Astrocyte of the spinal cord (primary cell): ENCODE measurements at regions not wholly inside any gene's neighbourhood (a gene's known extent, or its start where the extent isn't known, plus 50 kb on each side); places are given as distances from the start of the nearest gene placed in this dataset.
"Not testable (repeated sequence)": the region's sequence is repeated elsewhere in the genome, so short reads cannot be mapped to it uniquely, and the experiment has no call there.

Experiments used
- DNase-seq: peaks from one replicate; pipeline ENCODE4 v3.0.0; 2011; ENCODE audit warnings: low read depth, low spot score
- H3K4me3 ChIP-seq: 2 replicates; pipeline ENCODE4 v1.5.1; 2011; ENCODE audit warnings: low read depth, mild to moderate bottlenecking, low read length, moderate library complexity
- CTCF ChIP-seq: IDR thresholded peaks from 2 replicates; pipeline ENCODE4 v1.5.1; 2012; ENCODE audit warnings: low read depth, mild to moderate bottlenecking, low read length, inconsistent platforms
- in situ Hi-C: cut with HindIII; loops from 2 replicates; pipeline ENCODE4 v1.10.0; 2017; ENCODE audit warnings: low sequenced_read_pairs

GRCh38 chr4:9000505-9001001 is 128.9 kb upstream of the HMX1 start:
- TF ChIP-seq CTCF: peak; percentile 15
- H3K4me3 ChIP-seq, in situ Hi-C loops: not testable (repeated sequence)
- peak; percentile 0 for DNase-seq

GRCh38 chr4:8992981-8993380 is 121.3 kb upstream of the HMX1 start:
- H3K4me3 ChIP-seq, in situ Hi-C loops: not testable (repeated sequence)

GRCh38 chr4:8991449-8991848 is 119.8 kb upstream of the HMX1 start:
- DNase-seq, H3K4me3 ChIP-seq, in situ Hi-C loops: not testable (repeated sequence)

More at GRCh38 chr4:8992981-8993380, 121.3 kb upstream of the HMX1 start:
- not testable (repeated sequence) for DNase-seq

DNA sequence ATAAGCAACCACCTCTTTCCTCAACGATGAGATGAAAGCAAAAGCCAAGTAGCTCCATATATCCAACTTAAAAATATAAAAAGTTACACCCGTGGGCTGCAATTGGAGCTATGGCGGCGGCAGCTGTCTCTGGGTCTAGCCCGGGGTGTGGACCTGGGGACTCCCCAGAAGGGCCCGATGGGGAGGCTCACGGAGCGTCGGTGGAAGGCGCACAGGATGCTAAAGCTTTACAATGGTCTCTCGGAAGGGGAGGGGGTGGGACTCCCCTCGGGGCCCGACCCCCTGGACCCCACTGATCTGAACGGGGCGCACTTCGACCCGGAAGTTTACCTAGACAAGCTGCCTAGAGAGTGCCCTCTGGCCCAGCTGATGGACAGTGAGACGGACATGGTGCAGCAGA is 118.7 kb upstream of the HMX1 start:
- H3K4me3 ChIP-seq, in situ Hi-C loops, DNase-seq: not testable (repeated sequence)

DNA sequence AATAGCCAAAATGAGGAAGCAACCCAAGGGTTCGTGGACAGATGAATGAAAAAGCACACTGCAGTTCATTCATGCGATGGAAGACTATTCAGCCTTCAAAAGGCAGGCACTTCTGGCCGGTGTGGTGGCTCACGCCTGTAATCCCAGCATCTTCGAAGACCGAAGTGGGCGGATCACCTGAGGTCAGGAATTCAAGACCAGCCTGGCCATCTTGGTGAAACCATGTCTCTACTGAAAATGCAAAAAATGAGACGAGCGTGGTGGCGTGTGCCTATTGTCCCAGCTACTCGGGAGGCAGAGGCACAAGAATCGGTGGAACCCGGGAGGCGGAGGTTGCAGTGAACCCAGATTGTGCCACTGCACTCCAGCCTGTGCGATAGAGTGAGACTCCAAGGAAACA is 114.1 kb upstream of the HMX1 start:
- DNase-seq, in situ Hi-C loops, H3K4me3 ChIP-seq: not testable (repeated sequence)

- H3K4me3 ChIP-seq, in situ Hi-C loops, DNase-seq: not testable (repeated sequence)
These were observed 113.0 kb upstream of the HMX1 start for GRCh38 chr4:8984641-8985040.

DNA sequence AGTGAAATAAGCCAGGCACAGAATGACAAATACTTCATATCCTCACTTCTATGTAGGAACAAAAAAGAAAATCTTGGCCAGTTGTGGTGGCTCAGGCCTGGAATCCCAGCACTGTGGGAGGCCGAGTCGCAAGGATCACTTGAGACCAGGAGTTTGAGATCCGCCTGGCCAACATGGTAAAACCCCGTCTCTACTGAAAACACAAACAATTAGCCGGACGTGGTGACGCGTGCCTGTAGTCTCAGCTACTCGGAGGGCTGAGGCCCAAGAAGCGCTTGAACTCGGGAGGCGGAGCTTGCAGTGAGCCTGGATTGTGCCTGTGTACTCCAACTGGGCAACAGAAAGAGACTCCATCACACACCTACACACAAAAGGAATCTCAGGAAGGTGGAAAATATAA is 112.3 kb upstream of the HMX1 start:
- H3K4me3 ChIP-seq, in situ Hi-C loops, DNase-seq: not testable (repeated sequence)

DNA sequence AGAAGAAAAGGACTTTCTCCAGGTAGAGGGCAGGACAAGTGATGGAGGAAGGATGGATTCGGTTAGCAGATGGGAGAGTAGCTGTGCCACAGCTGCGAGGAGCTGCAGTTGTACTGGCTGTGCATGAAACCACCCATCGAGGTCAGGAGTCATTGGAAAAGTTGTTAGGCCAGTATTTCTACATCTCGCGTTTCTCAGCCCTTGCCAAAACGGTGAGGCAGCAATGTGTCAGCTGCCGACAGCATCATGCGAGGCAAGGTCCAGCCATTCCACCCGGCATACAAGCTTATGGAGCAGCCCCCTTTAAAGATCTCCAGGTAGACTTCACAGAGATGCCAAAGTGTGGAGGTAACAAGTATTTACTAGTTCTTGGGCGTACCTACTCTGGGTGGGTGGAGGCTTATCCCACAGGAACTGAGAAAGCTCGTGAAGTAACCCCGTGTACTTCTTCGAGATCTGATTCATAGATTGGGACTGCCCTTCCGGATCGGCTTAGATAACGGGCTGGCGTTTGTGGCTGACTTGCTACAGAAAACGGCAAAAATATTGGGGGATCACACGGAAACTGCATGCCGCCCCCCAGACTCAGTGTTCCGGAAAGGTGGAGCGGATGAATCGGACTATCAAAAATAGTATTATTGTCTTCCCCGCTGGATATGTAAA is 105.0 kb upstream of the HMX1 start:
- DNase-seq, H3K4me3 ChIP-seq, in situ Hi-C loops: not testable (repeated sequence)

DNA sequence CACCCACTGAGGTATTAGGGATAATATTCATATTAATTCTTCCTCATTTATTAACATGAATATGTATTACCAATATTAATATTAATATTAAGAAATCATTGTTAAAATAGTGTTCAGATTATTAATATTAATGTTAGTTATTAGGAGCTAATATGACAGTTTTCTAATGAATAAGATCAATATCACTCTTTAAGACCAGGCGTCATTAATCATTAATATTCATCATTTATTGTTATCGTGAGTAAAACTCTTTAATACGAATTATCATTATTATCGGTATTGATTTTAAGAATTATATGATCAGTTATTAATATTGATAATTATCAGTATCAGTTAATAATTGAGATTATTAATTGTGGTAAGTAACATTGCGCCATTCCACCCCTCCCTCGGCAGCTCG is 101.0 kb upstream of the HMX1 start:
- in situ Hi-C loops, H3K4me3 ChIP-seq: not testable (repeated sequence)

GRCh38 chr4:8965896-8966295 is 94.3 kb upstream of the HMX1 start:
- DNase-seq, H3K4me3 ChIP-seq, in situ Hi-C loops: not testable (repeated sequence)

More for the DNA sequence above, 101.0 kb upstream of the HMX1 start:
- DNase-seq: not testable (repeated sequence)

- H3K4me3 ChIP-seq, DNase-seq, in situ Hi-C loops: not testable (repeated sequence)
These were observed 92.7 kb upstream of the HMX1 start for GRCh38 chr4:8964201-8964788.

DNA sequence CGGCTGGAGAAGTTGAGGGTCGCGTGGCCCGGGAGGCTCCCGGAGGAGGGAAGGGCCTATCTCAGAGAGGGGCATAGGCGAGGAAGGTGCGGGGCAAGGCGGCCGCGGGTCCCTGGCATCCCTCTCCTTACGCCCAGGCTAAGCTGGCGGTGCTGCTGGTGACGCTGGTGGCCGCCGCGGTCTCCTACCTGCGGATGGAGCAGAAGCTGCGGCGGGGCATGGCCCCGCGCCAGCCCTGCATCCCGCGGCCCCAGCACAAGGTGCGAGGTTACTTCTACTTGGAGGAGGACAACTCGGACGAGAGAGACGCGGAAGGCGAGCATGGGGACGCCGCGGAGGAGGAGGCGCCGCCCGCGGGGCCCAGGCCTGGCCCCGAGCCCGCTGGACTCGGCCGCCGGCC is 91.9 kb upstream of the HMX1 start:
- in situ Hi-C loops, DNase-seq, H3K4me3 ChIP-seq: not testable (repeated sequence)
